ENCODE measurements at regions not wholly inside any gene's neighbourhood (a gene's known extent, or its start where the extent isn't known, plus 50 kb on each side); places are given as distances from the start of the nearest gene placed in this dataset.

DNA sequence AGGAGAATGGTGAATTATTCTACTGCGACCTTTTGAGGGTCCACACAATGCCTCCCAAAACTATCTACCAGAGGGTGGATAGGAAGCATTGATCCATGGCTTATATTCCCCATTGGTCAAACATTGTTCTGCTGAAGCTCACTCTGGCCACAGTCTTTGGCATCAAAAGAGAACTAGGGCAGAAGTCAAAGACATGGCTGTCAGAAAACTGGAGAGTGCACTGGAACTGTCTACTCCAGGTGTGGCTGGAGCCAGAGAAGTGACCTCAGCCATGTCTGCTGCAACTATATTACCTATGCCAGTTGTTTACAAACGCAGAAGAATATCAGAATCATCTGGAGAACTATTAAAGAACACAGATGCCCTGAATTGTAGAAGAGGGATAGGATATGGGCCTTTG is 238.7 kb upstream of the USP25 start:
- DNase-seq, result no peak

DNA sequence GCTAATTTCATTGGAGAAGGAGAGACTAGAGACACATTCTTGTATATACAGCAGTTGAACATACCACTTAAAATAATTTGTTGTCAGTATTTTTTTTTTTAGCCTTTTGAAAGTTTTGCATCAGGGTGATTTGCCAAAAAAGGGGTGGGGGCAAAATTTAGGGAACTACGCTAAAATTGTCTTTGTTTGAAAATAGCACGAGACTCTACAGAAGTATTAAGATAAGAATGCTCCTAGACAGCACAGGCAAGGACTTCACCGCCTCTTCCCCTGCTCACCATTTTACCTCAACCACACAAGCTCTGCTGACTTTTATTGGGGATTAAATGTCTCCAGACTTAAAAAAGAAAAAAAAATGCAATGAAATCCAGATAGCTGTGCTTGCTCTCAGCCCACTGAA is 236.1 kb upstream of the USP25 start:
- no peak for DNase-seq

DNA sequence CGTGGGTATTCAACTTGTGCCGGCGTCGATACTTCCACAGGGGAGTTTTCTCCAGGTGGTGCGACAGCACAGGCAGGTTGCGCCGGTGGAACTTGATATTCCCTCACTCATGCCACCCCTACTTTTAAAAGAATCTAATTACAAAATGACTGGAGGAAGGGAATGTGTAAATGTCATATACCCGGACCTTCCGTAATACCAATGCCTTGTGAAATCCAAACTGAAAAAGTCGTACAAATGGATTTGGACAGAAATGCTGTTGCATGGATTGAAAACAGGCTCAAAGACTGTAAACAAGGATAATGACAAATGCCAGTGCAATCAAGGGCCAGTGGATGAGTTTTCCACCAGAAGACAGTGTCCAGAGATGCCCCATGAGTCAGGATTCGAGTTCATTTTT is 235.3 kb upstream of the USP25 start:
- no peak for DNase-seq

DNA sequence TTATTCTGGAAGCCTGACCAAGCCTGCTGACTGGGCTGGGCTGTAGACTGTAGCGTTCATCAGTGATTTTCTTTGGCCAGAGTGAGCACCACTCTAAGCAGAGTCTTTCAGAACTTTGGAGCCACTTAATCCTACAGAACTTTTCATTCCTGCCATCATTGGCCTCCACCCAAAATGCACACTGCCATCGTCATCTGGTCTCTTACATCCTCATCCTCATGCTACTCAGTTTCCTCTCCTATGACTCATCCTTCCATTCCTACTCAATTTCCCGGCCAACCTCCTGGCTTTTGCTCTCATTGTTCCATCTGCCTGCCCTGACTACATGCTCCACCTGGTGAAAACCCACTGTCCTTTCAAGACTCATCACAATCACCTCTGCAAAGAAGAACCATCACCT is 233.8 kb upstream of the USP25 start:
- no peak for DNase-seq

DNA sequence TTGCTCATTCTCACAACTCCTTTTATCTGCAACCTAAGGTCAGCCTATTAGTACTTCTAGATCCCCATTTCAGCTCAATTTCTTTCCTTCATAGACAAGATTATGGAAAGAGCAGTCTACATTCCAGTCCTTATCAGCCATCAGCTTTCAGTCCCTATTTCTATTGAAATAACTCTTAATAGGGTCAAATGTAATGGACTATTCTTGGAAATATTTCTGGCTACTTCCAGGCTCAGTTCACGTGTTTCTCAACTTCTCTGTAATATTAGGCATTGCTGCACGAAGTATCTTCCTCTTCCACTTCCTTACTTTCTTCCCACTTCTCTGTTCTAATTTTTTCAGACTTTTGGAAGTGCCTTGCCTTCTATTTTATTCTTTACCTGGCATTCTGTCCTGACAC is 232.9 kb upstream of the USP25 start:
- no peak for DNase-seq

DNA sequence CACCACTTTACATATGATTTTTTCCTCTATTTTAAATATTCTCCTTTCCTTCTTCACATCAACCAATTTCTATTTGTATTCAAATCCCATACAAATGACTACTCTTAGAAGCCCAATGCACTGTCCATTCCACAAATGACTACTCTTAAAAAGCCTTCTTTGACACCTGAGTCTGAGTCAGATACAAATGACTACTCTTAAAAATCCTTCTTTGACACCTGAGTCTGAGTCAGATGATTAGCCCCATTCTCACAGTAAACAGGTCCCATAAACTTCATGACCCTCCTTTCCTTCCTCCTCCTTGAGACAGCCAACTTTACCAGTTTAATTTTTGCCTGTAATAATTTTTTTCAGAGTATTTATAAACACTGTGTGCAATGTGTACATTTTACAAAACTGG is 231.3 kb upstream of the USP25 start:
- DNase-seq, result no peak

DNA sequence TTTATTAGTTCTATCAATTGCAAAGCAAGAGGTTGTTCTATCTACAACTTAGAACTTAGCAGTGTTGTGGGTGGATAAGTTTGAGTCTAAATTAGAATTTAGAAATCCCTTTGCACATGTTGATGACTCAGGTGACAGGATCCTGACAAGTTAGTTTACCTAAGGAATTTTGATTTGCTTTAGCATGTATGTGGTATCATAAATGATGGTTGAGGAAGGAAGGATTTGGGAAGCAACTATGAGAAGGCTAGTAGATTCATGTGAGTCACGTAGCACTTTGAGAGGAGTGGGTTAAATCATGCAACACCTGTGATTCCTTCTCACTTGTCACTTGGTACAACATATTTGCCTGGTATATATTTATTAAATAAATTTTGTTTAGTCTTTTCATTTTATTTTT is 223.7 kb upstream of the USP25 start:
- no peak for DNase-seq

DNA sequence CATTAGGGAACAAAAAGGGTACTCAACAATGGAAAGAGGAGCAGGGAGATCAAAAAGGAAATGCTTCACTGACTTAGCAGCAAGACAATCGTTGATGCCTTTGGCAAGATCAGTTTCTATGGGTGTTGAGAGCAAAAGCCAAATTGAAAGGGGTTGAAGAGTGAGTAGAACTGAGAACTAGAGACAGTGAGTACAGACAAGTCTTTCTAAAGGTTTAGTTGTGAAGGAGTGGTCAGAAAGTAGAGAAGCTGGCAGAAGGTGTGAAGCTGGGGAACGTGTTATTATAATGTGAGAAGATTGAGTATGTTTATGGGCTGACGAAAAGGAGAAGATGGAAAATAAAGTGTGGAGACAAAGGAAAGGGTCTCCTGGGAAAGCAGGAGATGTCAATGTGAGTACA is 221.2 kb upstream of the USP25 start:
- DNase-seq, result no peak

DNA sequence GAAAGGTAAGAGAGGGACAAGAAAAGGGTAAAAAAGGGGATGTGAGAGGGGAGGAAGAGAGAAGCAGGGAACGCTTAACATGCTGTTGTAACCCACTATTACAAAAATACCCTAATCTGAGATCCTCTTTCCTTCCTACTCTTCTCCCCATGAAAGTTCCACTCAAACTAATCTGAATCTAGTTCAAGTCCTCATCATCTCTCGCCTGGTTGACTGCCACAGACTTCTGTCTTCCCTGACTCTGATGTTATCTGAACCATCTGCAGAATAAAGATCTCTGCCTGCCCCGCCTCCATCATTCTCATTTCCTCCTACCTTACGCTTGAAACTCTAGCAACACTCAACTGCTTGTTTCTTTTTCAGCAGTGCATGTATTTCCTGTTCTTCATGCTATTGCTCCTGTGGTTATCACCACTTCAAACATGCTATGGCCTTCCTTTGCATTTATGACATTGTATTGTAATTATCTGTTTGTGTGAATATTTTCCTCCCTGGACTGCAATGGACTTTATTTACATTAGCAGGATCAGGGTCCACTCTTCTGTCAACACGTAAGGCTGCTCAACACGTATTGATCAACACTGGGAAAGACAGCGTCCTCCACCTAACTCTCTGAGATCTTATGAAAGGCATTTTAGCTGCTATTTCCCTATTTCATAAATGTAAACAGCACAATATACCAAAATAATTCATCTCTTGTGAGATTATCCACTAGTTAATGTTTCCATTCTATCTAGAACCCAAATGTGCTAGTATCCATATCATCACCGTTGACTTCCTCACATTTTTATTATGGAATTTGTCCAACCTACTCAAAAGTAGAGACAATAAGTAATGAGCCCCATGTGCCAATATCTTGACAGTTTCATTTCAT is 215.5 kb upstream of the USP25 start:
- DNase-seq, result no peak

DNA sequence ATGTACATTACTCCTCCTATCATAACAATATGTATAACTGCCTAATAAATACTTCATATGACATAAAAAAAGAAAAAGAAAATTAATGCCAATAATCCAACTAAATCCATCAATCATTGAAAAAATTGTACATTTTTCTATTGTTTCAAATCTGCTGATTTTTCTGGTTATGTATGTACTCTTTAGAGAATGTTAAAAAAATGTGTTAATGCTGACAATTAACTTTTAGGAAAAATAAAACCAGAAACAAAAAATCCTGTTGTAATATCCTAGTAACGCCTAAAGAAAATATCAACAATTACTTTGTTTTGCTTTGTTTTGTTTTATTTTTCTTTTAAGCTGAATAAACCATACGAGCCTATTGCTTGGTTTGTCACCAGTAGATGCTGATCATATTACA is 213.9 kb upstream of the USP25 start:
- no peak for DNase-seq

DNA sequence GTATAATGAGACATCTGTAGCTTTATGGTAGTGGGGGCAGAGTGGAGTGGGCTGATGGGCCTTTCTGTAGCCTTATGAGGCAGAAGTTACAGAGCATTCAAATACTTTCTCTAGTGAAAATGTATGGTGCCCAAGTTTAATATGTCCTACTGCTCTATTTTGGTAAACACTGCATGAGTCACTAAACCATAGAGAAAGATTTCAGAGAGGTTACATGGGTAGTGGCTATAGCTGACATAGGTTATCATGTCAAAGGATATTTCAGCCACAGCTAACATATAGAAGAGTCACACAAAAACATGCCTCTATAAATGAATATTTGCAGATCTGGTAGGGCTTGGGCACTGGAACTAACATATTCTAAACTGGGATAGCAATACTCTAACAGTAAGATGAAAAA is 212.4 kb upstream of the USP25 start:
- no peak for DNase-seq

DNA sequence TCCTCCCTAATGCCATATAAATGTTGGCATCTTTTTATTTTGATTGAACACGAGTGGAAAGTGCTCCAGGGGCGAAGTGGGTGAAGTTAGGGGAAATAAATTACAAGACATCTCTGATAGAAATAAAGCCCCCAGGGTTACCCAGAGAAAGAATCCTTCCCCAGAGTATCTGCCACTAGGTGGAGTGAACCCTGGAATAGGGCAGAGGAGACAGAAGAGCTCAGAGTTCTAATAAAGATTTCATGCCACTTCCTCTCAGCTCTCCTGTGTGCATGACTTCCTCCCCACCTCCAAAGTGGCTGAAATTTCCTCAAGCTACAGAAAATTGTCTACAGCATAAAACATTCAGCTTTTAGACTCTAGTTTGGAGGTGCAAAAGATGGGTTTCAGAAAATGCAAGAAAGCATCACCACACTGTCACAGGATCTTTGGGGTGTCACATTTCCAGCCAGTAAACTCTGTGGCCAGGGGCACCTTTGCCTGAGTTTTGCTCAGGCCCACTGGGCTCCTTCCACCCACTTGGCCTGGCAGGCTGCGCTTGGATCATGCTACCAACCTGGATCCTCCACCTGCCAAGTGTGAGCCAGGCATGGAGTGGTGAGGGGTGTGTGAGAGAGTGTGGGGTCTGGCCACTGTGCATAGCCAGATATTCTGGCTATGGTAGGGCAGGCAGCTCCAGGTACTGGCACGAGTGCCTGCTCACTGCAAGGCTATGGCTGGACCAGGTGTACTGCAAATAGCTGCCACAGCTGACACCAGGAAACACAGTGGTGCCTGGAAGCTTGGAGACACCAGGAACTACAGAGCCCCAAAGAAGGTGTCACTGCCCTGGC is 208.8 kb upstream of the USP25 start:
- DNase-seq, result no peak

DNA sequence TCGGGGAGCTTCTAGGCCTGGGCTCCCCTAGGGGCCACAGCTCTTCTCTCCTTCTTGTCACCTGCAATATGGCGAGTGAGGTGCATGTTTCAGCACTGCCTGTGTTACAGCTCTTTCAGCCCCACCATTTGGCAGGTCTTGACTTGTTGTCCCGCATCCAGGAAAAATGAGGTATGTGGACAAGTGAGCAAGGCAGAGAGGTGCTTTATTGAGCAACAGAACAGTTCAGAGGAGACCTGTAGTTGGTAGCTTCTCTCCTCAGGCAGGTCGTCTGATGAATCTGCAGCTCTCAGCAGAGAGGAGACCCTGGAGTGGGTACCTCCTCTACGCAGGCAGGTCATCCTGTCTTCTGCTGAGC is 208.2 kb upstream of the USP25 start:
- DNase-seq, result no peak

DNA sequence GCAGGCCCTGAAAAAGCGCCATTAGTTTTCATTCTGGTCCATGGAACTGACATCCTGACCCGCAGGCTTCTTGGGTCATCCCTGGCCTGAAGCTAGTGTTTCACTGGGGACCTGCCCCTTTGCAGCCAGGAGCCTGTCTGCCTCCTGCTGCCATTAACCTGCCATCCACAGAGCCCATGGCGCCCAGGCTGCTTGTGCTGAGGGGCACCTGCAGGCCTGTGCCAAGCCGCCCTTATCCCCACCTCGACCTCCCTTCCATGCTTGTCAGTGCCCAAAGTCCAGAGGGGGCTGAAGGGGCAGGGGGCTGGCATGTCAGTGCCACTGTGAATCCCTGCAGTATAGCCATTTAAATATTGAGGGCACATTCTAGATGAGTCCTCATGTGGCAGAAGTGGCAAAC is 207.6 kb upstream of the USP25 start:
- DNase-seq, result no peak

DNA sequence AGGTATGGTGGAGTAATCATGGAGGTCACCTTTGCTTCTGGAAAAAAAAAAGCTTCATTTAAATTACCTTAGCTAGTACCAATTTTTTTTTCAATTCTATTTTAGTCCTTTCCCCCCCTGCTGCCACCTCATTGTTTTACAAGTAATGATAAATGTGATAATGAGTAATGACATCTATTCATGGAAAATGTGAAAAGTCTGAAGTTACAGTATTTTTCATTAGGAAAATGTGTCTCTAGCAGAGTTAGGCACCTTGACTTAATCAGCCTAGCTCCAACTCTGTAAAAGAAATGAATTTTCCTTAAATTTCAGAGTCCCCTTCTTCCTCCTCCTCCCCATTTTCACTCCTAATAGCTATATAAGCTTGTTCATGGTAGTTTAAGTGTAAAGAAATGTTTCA is 204.9 kb upstream of the USP25 start:
- no peak for DNase-seq

DNA sequence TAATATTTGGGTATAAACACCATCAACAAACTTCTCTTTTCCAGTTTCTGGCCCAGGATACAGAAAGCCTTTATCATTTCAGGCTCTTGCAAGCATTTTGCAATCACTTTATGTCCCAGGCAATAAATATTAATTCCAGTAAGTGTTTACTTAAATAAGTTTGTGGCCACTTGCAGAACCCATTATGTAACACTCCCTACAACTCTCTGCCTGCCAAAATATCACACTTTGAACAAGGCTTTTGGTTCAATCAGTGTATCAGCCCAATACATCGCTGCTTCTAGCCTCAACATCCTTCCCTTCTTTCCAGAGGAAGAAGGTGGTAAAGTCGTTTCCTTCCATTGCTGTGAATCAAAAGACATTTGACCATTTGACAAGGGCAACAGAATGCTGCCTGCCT is 203.0 kb upstream of the USP25 start:
- DNase-seq, result no peak

DNA sequence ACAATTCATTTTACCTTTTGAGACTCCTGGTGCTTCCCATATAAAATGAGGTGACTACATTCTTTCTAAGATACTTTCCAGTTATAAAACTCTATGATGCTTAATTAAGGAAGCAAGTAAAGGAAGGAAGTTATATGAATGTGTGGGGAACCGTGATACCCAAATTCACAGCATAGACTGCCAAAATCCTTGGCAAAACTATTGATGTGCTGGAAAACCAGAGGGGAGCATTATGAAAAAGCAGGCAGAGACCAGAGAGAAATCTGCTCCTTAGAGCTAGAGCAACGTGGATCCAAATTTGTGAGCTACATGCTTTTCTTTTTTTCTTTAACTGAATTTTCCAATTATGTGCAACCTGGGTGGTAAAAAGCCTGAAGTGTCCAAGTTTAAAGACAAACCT is 201.4 kb upstream of the USP25 start:
- no peak for DNase-seq

DNA sequence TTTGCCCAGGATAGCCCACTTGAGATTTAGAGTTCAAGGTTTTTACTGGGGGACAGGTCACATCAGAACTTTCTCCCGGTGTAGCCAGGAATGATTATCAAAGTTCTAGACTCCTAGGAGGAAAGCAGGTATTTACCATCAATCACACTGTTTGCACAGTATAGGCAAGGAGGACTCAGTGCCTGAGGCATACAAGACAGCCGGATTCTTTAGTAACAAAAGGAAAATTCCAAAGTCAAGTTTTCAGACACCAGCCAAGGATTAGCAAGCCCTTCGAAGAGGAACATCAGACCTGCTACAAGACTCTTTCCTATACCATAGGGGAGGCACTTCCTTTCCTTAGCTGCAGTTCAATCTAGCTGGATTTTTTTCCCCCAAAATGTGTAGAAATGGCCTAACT is 197.8 kb upstream of the USP25 start:
- DNase-seq, result no peak

DNA sequence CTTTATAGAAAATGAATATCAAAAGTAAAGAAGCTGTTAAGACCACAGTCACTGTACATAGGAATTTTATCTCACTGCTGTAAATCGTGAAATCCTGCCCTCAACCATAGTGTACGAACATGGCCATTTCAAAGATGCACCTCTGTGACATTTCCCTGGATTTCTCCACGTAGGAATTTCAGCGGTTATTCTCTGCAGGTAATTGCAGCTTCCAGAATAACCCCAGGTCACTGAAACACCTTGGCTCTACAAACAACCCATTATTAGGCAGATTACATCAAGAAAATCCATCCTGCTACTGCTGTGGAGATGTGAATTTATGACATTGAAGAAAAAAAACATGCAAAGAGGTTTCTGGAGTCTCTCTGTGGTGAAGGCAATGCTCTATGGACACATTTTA is 196.2 kb upstream of the USP25 start:
- DNase-seq, result no peak

DNA sequence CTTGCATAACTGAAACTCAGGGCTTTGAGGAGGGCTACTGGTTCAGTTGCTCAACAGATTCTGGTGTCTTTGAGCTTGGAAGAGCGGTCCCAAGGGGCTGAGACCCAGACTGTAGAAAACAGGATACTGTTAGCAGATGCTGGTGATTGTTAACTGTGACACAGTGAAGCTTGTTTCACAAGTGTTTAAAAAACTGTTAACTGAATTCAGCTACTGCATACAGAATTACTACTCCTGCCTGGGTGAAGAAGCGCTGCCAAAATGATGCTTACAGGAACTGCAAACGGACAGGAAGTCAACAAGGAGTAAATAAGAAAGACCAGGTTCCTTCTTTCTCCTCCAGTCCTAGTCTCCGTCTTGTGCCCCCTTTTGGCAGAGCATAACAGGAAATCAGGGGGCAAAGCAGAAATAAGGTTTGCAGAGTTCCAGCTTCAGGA is 195.3 kb upstream of the USP25 start:
- DNase-seq, result no peak

DNA sequence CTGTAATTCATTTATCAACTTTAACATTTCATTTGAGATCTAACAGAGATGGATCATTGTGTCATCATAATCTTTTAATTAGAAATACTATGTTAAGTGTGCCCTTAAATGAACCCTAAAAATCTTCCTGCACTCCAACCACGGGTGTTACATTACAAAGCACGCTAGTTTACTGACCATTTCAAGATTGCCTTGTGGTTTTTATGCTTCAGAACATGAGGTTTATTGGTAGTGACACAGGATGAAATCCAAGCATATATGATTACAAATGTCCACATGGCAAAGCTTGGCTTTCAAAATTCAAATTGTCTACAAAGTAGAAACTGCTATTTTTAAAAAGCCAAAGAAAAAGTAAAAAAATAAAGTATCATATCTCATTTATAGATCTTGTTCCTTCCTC is 190.4 kb upstream of the USP25 start:
- no peak for DNase-seq

DNA sequence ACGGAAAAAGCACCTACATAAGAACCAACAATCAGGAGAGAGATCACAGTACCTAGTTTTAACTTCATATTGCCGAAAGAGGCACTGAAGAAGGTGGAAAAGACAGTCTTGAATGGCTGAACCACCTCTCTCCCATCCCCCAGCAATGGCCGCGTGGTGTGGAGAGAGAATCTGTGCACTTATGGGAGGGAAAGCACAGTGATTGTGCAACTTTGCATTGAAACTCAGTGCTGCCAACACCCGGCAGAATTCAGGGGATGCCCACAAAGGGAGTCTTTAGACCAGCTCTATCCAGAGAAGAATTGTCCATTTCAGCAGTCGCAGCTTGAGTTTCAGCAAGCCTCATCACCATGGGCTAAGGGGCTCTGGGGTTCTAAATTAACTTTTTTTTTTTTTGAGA is 186.3 kb upstream of the USP25 start:
- DNase-seq, result no peak

DNA sequence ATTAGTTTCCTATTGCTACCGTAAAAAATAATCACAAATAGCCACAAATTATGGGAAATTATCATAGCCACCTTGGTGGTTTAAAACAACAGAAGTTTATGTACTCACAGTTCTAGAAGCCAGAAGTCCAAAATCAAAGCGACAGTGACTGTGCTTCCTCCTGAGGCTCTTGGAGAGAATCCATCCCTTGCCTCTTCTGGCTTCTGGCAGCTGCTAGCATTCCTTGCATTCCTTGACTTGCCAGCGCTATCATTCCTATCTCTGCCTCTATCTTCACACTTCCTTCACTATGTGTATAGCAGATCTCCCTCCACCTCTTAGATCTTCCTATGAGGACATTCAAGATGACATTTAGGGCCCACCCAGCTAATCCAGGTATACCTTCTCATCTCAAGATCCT is 180.1 kb upstream of the USP25 start:
- DNase-seq, result no peak

DNA sequence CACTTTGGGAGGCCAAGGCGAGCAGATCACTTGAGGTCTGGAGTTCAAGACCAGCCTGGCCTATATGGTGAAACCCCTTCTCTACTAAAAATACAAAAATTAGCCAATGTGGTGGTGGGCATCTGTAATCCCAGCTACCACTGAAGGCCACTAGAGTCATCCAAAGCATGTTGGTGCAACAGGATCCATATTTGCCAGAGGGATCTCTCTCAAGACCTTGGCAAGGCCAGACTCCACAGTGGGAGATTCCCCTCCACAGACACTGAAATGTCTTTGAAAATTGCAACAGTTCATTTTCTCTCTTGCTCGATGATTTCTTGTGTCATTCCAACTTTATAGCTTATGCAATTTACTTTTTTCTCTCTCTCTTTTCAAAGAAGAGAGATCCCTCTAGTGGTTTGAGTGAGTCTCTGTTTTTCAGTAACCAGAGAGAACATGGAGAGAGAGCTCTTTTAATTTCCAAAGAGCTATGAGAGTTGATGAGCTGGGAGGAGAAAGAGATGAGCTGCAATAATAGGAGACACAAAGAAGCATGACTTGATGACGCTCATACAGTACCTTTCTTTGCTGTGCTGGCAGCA is 176.8 kb upstream of the USP25 start:
- DNase-seq, result no peak
